Right hindlimb (tissue), 1 donor: ENCODE measurements at regions not wholly inside any gene's neighbourhood (a gene's known extent, or its start where the extent isn't known, plus 50 kb on each side); places are given as distances from the start of the nearest gene placed in this dataset.
"Not testable (repeated sequence)": the region's sequence is repeated elsewhere in the genome, so short reads cannot be mapped to it uniquely, and the experiment has no call there.

ENCODE experiments used
- DNase-seq: peaks from one replicate; pipeline ENCODE4 v3.0.0-alpha.2; 2018

DNA sequence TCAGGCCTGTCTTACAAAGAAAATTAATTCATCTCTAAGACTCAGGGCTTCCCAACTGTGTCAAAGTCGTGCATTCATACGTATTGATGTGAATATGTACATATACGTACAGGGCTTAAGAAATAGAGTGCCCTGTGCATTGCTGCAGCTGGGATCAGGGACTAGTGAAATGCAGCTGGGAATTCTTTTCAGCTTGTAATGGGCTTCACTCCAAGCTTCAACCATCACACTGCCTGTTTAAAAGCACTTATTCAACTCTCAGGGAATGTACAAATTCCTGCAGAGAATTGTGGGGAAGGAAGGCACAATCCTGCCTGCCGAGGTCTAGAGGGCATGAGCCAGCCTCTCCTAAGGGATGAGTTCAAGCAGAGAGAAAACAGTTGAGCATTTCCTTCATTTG, 59.6 kb upstream of the MAN2A1 start:
- peak; percentile 39 for DNase-seq

DNA sequence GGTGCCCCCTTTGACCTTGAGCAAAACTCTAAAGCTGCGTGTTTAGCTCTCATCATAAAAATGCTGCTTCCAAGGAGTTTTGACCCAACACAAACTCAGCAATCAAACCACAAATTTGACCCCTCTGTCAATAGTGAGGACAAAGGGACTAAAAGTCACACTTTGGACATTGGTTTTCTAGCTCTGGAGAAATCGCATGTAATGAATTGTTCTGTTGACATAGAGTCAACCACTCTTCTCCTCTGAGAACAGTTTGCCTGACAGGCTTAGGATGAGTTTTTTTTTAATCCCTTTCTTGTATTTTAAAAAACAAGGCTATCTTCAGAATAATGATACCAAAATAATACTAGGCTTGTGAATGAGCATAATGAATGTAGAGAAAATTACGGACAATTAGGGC, 61.1 kb upstream of the MAN2A1 start:
- no peak for DNase-seq

DNA sequence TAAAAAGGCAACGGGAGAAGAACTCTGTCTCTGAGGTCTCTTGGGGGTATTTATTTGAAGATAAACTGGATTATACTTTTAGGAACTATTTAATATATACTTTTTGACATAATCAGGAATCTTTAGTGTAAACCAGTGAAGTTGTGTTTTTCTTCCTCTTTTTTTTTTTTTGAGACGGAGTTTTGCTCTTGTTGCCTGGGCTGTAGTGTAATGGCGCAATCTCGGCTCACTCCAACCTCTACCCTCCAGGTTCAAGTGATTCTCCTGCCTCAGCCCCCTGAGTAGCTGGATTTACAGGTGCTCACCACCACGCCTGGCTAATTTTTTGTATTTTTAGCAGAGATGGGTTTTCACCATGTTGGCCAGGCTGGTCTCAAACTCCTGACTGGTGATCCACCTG, 68.5 kb upstream of the MAN2A1 start:
- not testable (repeated sequence) for DNase-seq

- no peak for DNase-seq
These were observed 69.1 kb upstream of the MAN2A1 start for GRCh38 chr5:109620651-109621050.

DNA sequence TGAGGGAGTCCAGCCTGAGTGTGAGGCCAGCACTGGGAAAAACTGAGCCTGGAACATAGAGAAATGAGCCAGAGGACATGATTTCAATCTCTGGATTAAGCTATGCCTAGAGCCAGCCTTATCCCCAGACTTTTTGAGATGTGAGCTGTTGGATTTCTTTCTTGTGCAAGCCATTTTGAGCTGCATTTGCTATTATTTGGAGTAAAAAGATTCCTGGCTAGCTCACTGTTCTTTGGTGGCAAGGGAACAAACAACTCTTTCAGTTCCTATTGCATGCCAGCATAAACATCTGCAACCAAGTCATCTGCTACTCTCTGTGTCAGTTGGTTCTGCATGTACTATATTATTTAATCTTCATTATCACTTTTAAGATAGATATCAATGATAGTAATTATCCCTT, 70.1 kb upstream of the MAN2A1 start:
- peak; percentile 31 for DNase-seq

DNA sequence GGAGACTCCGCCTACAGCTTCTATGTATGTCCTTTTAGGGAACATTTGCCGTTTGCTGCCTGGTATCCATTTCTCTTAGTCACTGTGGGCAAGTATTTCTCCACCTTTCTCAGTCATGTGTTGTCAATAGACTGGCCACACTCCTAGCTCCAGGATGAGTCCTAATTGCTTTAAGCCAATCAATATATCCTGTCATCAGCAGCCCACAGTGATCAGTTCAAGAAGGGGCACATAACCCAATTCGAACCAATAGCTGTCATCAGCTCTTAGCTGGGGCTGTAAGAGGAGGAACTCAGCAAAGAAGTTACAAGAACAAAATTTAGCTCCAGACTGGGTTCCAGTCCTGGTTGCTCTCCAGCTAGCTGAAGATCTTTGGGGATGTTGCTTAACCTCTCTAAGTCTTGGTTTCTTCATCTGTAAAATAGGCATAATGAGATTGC, 70.7 kb upstream of the MAN2A1 start:
- DNase-seq, result no peak

DNA sequence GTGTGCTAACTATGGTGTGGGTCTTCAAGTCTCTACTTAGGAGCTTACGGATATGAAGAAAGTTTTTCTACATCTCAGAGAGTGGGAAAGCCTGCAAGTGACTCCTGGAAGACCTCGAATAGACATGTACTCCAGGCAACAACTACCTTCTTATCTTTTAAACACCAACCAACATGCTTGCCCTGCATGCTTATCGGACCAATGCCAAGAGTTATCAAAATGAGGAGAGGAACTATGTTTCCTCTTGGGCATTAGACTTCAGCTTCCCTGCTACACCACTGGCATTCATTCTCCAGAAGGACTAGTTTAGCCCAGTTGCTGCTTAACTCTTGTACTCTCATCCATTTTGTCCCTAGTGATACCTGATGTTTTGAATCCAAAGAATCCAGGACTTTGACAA, 74.7 kb upstream of the MAN2A1 start:
- DNase-seq, result no peak

GRCh38 chr5:109614301-109614700, 75.4 kb upstream of the MAN2A1 start:
- no peak for DNase-seq

DNA sequence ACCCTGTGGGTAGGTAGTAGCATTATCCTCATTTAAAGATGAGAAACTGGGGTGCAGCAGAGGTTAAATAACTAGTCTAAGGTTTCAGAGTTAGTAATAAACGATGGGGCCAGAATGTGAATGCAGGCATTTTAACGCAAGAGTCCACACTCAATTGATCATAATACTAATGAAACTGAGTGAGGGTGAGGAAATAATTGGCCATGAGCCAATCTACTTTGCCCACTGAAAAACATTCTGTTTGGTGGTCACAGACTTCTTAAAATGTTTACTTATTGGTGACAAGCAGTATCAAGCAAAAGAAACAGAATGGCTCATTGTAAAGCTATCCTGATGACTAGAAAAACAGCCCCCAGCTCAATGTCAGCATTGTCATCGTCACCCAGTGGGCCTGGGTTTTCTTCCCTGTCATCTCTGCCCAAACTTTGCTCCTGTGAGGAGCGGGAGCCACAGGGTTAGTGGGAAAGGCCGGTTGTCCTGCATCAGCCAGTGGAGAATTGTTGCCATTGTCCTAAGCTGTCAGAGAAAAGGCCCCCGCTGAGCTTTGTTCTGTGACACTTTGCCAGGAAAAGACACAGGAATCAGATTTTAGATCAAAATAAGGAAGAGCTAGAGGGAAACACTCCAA, 77.3 kb upstream of the MAN2A1 start:
- DNase-seq, result no peak

- DNase-seq, result no peak
These were observed 78.2 kb upstream of the MAN2A1 start for GRCh38 chr5:109611505-109611904.

DNA sequence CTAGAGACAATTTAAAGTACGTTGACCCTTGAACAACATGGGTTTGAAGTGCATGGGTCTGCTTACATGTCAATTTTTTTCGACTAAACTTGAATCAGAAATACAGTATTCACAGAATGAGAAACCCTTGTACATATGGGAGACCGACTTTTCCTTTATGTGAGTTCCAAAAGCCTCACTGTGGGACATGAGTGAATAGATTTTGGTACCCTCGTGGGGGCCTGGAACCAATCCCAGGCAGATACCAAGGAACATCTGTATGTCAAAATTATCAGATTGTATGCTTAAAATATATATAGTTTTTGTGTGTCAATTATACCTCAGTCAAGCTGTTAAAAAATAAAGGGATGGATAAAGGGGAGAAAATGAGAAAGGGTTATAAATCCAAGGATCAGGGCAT, 78.7 kb upstream of the MAN2A1 start:
- DNase-seq, result no peak

DNA sequence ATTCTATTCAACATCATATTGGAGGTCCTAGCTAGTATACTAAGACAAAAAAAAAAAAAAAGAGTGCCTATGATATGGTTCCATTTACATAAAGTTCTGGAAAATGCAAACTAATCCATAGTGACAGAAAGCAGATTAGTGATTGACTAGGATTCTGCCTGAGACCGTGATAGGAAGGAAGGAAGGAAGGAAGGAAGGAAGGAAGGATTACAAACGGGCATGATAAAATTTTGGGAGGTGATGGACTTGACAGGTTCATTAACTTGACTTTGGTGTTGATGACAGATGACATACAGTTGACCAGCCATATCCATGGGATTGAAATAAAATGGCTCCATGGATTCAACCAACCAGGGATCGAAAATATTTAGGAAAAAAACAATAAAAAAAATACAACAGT, 79.1 kb upstream of the MAN2A1 start:
- DNase-seq, result no peak

DNA sequence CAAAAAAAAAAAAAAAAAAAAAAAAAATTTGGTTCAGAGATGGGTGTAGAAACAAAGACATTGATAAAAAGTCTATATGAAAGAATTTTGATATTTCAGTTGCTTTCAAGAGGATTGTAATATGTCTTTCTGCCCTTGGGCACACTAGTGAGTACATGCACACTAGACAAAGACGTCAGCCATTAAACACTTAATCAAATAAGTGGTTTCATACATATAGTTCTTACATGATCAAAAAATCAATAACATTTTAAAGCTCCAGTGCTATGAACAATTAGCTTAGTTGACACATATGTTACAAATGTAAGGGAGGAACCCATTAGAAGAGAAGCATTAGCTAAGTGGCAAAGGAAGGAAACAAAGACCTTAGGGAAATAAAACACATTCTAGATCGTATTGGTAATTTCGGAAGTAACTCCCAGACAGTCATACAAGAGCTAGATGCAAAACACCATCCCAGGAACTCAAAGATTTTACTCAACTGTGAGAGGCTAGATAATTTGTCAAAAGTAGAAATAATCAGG, 84.5 kb upstream of the MAN2A1 start:
- no peak for DNase-seq

DNA sequence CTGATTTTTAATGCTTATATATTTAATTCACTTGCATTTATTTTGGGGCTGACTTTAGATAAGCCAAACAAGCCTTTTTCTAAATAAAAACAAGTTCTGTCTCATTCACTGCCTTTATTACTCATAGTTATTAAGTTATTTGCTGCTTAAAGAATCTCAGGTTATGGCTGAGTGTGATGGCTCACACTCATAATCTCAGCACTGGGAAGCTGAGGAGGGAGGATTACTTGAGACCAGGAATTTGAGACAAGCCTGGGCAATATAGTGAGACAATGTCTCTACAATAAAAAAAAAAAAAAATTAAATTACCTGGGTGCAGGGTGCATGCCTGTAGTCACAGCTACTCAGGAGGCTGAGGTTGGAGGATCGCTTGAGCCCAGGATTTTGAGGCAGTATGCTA, 85.0 kb upstream of the MAN2A1 start:
- DNase-seq, result no peak

- no peak for DNase-seq
These were observed 88.0 kb upstream of the MAN2A1 start for GRCh38 chr5:109601736-109602135.

- DNase-seq, result no peak
These were observed 91.8 kb upstream of the MAN2A1 start for GRCh38 chr5:109597893-109598292.

DNA sequence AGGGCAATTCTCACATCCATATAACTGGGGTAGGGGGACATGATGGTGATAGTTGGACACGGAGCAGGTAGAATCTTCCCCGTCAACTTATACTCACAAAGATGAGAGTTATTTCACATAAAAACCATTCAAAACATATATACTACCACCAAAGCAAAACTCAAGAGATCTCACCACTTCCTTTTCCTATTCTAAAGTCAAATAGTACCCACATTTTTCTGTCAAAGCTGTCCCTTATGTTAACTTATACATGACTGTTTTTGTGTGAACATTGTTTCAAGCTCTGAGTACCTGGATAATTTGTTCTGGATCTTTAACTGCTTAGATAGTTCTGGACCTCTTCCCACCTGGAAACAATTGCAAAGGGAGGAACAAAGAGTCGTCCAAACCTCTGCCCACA, 95.5 kb upstream of the MAN2A1 start:
- DNase-seq, result no peak

DNA sequence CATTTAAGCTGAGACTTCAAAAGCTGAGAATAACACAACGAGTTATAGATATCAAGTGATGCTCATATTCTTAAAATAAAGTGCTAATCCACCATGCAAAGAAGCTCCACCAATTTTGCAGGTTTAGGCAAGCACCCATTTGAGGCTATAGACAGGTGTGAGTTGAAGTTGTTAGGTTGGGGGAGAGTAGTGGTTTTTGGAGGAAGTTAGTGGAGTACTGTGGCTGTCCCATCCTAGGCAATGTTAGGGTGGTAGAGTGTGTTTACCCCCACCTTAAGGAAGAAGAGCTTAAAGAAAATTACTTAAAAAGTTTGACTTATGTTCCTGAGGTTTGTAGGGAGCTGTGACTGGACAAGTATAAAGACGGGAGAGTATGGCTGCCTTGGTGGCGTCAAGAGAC, 98.9 kb upstream of the MAN2A1 start:
- no peak for DNase-seq

- no peak for DNase-seq
These were observed 99.7 kb upstream of the MAN2A1 start for GRCh38 chr5:109589986-109590385.

GRCh38 chr5:109589239-109589638, 100.5 kb upstream of the MAN2A1 start:
- no peak for DNase-seq

- DNase-seq, result no peak
These were observed 101.3 kb upstream of the MAN2A1 start for GRCh38 chr5:109588281-109589035.

DNA sequence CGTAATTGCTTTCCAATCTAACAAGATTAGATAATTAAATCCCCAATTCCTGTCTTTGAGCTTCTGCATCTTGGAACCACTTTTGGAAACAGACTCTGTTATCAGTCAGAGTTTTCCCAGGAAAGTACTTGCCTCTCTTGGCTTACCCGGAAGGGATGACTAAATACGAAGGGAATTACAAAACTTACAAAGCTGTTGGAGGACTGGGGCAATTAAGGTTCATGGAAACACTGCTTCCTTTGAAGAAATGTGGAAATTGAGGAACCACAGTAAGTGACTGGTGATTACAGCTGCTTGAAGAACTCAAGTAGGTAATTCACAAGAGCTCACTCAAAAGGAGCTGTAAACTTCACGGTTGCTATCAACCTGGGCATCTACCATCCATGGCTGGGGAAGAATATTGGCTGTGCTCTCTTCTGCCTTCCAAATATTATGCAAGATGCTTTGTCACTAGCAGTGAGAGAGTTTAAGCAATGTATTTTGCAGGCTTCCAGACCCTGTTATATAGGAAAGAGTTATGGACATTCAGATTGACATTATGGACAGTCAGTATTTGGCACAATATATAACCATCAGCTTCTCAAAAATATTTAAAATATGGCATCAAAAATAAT, 104.6 kb upstream of the MAN2A1 start:
- no peak for DNase-seq

- no peak for DNase-seq
These were observed 109.5 kb upstream of the MAN2A1 start for GRCh38 chr5:109580225-109580624.

- no peak for DNase-seq
These were observed 114.2 kb upstream of the MAN2A1 start for GRCh38 chr5:109575506-109575905.
